PC-3 (cell line): ENCODE measurements at regions not wholly inside any gene's neighbourhood (a gene's known extent, or its start where the extent isn't known, plus 50 kb on each side); places are given as distances from the start of the nearest gene placed in this dataset.

ENCODE experiments used
- ATAC-seq: fragments of 200-7000 bp; cut with Tn5 transposase; 2 replicates; pipeline ENCODE4 v1.9.1; 2020; ENCODE audit warnings: mild to moderate bottlenecking, moderate library complexity
- BruUV-seq: library from RNA; stranded (reverse); fragments of 400-500 nt; replicated peaks from 2 replicates; lab custom pipeline; 2021; lab: Mats Ljungman, UMichigan
- CTCF ChIA-PET: fragments of 300-600 bp; sonication (Branson Sonifier 250); formaldehyde crosslinking; loops from one replicate; lab custom pipeline; 2022; ENCODE audit warnings: antibody characterized with exemption; lab: Charles Lee
- POLR2A ChIA-PET: fragments of 300-600 bp; sonication (Branson Sonifier 250); formaldehyde crosslinking; loops from one replicate; lab custom pipeline; 2022; ENCODE audit warnings: antibody characterized with exemption; ENCODE audit not compliant: unreplicated experiment; lab: Charles Lee
- DNase-seq: peaks from one replicate; pipeline ENCODE4 v3.0.0-alpha.2; 2015
- H2AFZ ChIP-seq: fragments of 300-600 bp; sonication (generic); 2 replicates; pipeline ENCODE4 v1.6.0; 2016; ENCODE audit warnings: antibody characterized with exemption, low read length
- H3F3A ChIP-seq: fragments of 300-600 bp; sonication (generic); one replicate; pipeline ENCODE4 v1.6.0; 2017; ENCODE audit warnings: antibody characterized with exemption, low read length, control low read depth, mild to moderate bottlenecking; ENCODE audit not compliant: unreplicated experiment
- H3K27ac ChIP-seq: fragments of 300-600 bp; sonication (generic); 2 replicates; pipeline ENCODE4 v1.5.1; 2016; ENCODE audit warnings: mild to moderate bottlenecking, low read length
- H3K27me3 ChIP-seq: fragments of 300-600 bp; sonication (generic); 2 replicates; pipeline ENCODE4 v1.6.1; 2016; ENCODE audit warnings: low read length, mixed read lengths
- H3K36me3 ChIP-seq: fragments of 300-600 bp; sonication (generic); 2 replicates; pipeline ENCODE4 v1.6.1; 2016; ENCODE audit warnings: low read depth, mixed run types, low read length, mixed read lengths
- H3K4me1 ChIP-seq: fragments of 300-600 bp; sonication (generic); 2 replicates; pipeline ENCODE4 v1.5.1; 2016; ENCODE audit warnings: low read length; ENCODE audit not compliant: insufficient read depth
- H3K4me2 ChIP-seq: fragments of 300-600 bp; sonication (generic); 2 replicates; pipeline ENCODE4 v1.6.0; 2016; ENCODE audit warnings: low read length
- H3K4me3 ChIP-seq: fragments of 300-600 bp; sonication (generic); 2 replicates; pipeline ENCODE4 v1.5.1; 2016; ENCODE audit warnings: mild to moderate bottlenecking, low read length, mixed read lengths
- H3K79me2 ChIP-seq: fragments of 300-600 bp; sonication (generic); 2 replicates; pipeline ENCODE4 v1.6.1; 2017; ENCODE audit warnings: low read length, mixed read lengths
- H3K9ac ChIP-seq: fragments of 300-600 bp; sonication (generic); 2 replicates; pipeline ENCODE4 v1.6.0; 2016; ENCODE audit warnings: mild to moderate bottlenecking, low read length
- H3K9me2 ChIP-seq: fragments of 300-600 bp; sonication (generic); replicated peaks from 2 replicates; pipeline ENCODE4 v1.6.1; 2016; ENCODE audit warnings: mixed run types, low read length, mixed read lengths
- H3K9me3 ChIP-seq: fragments of 300-600 bp; sonication (generic); 2 replicates; pipeline ENCODE4 v1.6.1; 2016; ENCODE audit warnings: low read length, mixed read lengths
- H4K20me1 ChIP-seq: fragments of 300-600 bp; sonication (generic); 2 replicates; pipeline ENCODE4 v1.6.1; 2016; ENCODE audit warnings: low read length, mixed read lengths
- CTCF ChIP-seq: fragments of 300-600 bp; sonication (generic); conservative IDR thresholded peaks from 2 replicates; pipeline ENCODE4 v1.5.1; 2017; ENCODE audit warnings: antibody characterized with exemption, low read depth, mild to moderate bottlenecking, low read length
- EZH2 ChIP-seq: fragments of 300-600 bp; sonication (generic); IDR thresholded peaks from one replicate; pipeline ENCODE4 v1.6.1; 2017; ENCODE audit warnings: antibody characterized with exemption, mild to moderate bottlenecking, low read length; ENCODE audit not compliant: unreplicated experiment
- EZH2phosphoT487 ChIP-seq: fragments of 300-600 bp; sonication (generic); IDR thresholded peaks from 2 replicates; pipeline ENCODE4 v1.6.1; 2018; ENCODE audit warnings: mild to moderate bottlenecking, antibody characterized with exemption, low read length, borderline replicate concordance
- intact Hi-C: fragments of 100-400 bp; cut with micrococcal nuclease; formaldehyde crosslinking; loops from 2 replicates; pipeline ENCODE4 v1.9.0; 2023

- ATAC-seq (no peak), DNase-seq (peak; percentile 44)
- Histone ChIP-seq H3K79me2 (no peaks in the 10 kb centered on the region), H3K4me3 (no peak overlapping the region), H4K20me1 (no peaks in the 10 kb centered on the region), H3K9ac (no peak overlapping the region), H3K9me2 (no peaks in the 10 kb centered on the region), H3K36me3 (no peaks in the 10 kb centered on the region), H3K4me1 (no peaks in the 10 kb centered on the region), H3F3A (no peaks in the 10 kb centered on the region), H2AFZ (no peak overlapping the region), H3K9me3 (no peaks in the 10 kb centered on the region), H3K27ac (no peak overlapping the region), H3K4me2 (no peak overlapping the region), H3K27me3 (peaks cover 21% of the 10 kb centered on the region; the same call in 1 of the 2 replicates)
- intact Hi-C loops: no loop called here
- BruUV-seq: no TSS peak
- ChIA-PET POLR2A (no interaction called here), CTCF (no interaction called here)
- TF ChIP-seq EZH2 (no peak), CTCF (no peak), EZH2phosphoT487 (no peak)
Observed at GRCh38 chr16:63983401-63983800, 1138.5 kb downstream of the CDH11 start.

GRCh38 chr16:63982741-63983140, 1139.1 kb downstream of the CDH11 start:
- no peaks in the 10 kb centered on the region for H3K79me2 ChIP-seq
- H3K4me2 ChIP-seq: no peak overlapping the region
- H3K9me2 ChIP-seq: no peaks in the 10 kb centered on the region
- intact Hi-C loops: no loop called here
- ChIA-PET POLR2A (no interaction called here), CTCF (no interaction called here)
- no peaks in the 10 kb centered on the region for H3F3A ChIP-seq
- peaks cover 17% of the 10 kb centered on the region; the same call in 1 of the 2 replicates for H3K27me3 ChIP-seq
- no peak for DNase-seq
- no peaks in the 10 kb centered on the region for H3K9me3 ChIP-seq
- H3K4me1 ChIP-seq: no peaks in the 10 kb centered on the region
- H4K20me1 ChIP-seq: no peaks in the 10 kb centered on the region
- H3K9ac ChIP-seq: no peak overlapping the region
- H2AFZ ChIP-seq: no peak overlapping the region
- ATAC-seq: no peak
- BruUV-seq: no TSS peak
- no peak overlapping the region for H3K27ac ChIP-seq
- no peaks in the 10 kb centered on the region for H3K36me3 ChIP-seq
- no peak overlapping the region for H3K4me3 ChIP-seq
- no peak for TF ChIP-seq EZH2phosphoT487
- no peak for TF ChIP-seq EZH2
- TF ChIP-seq CTCF: no peak

GRCh38 chr16:63982110-63982509, 1139.8 kb downstream of the CDH11 start:
- Histone ChIP-seq H3F3A (no peaks in the 10 kb centered on the region), H3K9ac (no peak overlapping the region), H3K79me2 (no peaks in the 10 kb centered on the region), H2AFZ (no peak overlapping the region), H3K4me1 (no peaks in the 10 kb centered on the region), H3K27me3 (peaks cover 19% of the 10 kb centered on the region; the same call in 1 of the 2 replicates), H3K36me3 (no peaks in the 10 kb centered on the region), H3K4me2 (no peak overlapping the region), H3K4me3 (no peak overlapping the region), H3K9me3 (no peaks in the 10 kb centered on the region), H3K27ac (no peak overlapping the region), H3K9me2 (no peaks in the 10 kb centered on the region), H4K20me1 (no peaks in the 10 kb centered on the region)
- no TSS peak for BruUV-seq
- intact Hi-C loops: no loop called here
- ATAC-seq (no peak), DNase-seq (no peak)
- no peak for TF ChIP-seq CTCF
- TF ChIP-seq EZH2phosphoT487: no peak
- no peak for TF ChIP-seq EZH2
- ChIA-PET POLR2A (no interaction called here), CTCF (no interaction called here)
